Keratinocyte (primary cell): ENCODE measurements at regions not wholly inside any gene's neighbourhood (a gene's known extent, or its start where the extent isn't known, plus 50 kb on each side); places are given as distances from the start of the nearest gene placed in this dataset.

ENCODE experiments used
- DNase-seq: peaks from one replicate; pipeline ENCODE4 v3.0.0-alpha.2; 2011; ENCODE audit warnings: low read depth, missing footprints, low spot score
- FAIRE-seq: peaks from 2 replicates; lab custom pipeline; 2011; peaks lifted over from hg19 to GRCh38; lab: Jason Lieb, UNC
- H2AFZ ChIP-seq: 2 replicates; pipeline ENCODE4 v1.6.0; 2012; ENCODE audit warnings: low read length, control low read depth, inconsistent platforms; ENCODE audit not compliant: control insufficient read depth
- H3K27ac ChIP-seq: 2 replicates; pipeline ENCODE4 v1.5.1; 2011; ENCODE audit warnings: low read length; ENCODE audit not compliant: control insufficient read depth, insufficient read depth
- H3K27me3 ChIP-seq: 3 replicates; pipeline ENCODE4 v1.6.0; 2011; ENCODE audit warnings: low read length; ENCODE audit not compliant: control insufficient read depth, insufficient read depth; ENCODE audit errors: extremely low read depth
- H3K36me3 ChIP-seq, 2 experiments: 2 replicates in 1 of 2; 3 replicates in 1 of 2; pipeline ENCODE4 v1.5.1; 2011; ENCODE audit warnings: low read length in 2 of 2, mild to moderate bottlenecking in 1 of 2; ENCODE audit not compliant: control insufficient read depth in 2 of 2, insufficient read depth in 2 of 2; ENCODE audit errors: extremely low read depth in 1 of 2
- H3K4me1 ChIP-seq: 3 replicates; pipeline ENCODE4 v1.5.1; 2011; ENCODE audit warnings: low read length; ENCODE audit not compliant: control insufficient read depth, insufficient read depth; ENCODE audit errors: extremely low read depth
- H3K4me2 ChIP-seq: 3 replicates; pipeline ENCODE4 v1.6.0; 2011; ENCODE audit warnings: low read depth, low read length; ENCODE audit not compliant: control insufficient read depth, insufficient read depth; ENCODE audit errors: extremely low read depth
- H3K4me3 ChIP-seq, 3 experiments: fragments of 200-600 bp in 1 of 3; sonication (generic) in 1 of 3; 2 replicates in 2 of 3; 3 replicates in 1 of 3; pipeline ENCODE4 v1.5.1; 2011 to 2016; ENCODE audit warnings: low read length in 3 of 3, mild to moderate bottlenecking in 3 of 3, control low read depth in 2 of 3, inconsistent platforms in 1 of 3, low read depth in 1 of 3, mixed read lengths in 1 of 3, mixed run types in 1 of 3, moderate library complexity in 1 of 3; ENCODE audit not compliant: control insufficient read depth in 2 of 3, insufficient read depth in 2 of 3; ENCODE audit errors: extremely low read depth in 1 of 3
- H3K79me2 ChIP-seq: 2 replicates; pipeline ENCODE4 v1.6.0; 2012; ENCODE audit warnings: low read length; ENCODE audit not compliant: control insufficient read depth, insufficient read depth
- H3K9ac ChIP-seq: 3 replicates; pipeline ENCODE4 v1.6.0; 2011; ENCODE audit warnings: low read length; ENCODE audit not compliant: control insufficient read depth, insufficient read depth; ENCODE audit errors: extremely low read depth
- H3K9me1 ChIP-seq: 3 replicates; pipeline ENCODE4 v1.6.0; 2011; ENCODE audit warnings: low read length; ENCODE audit not compliant: control insufficient read depth, insufficient read depth; ENCODE audit errors: extremely low read depth
- H3K9me3 ChIP-seq: 2 replicates; pipeline ENCODE4 v1.5.1; 2012; ENCODE audit warnings: low read depth, low read length; ENCODE audit not compliant: control insufficient read depth
- H4K20me1 ChIP-seq: 3 replicates; pipeline ENCODE4 v1.6.0; 2011; ENCODE audit warnings: low read length; ENCODE audit not compliant: control insufficient read depth, insufficient read depth; ENCODE audit errors: extremely low read depth
- EZH2 ChIP-seq: IDR thresholded peaks from one replicate; pipeline ENCODE4 v1.6.1; 2012; ENCODE audit warnings: inconsistent platforms, mild to moderate bottlenecking, low read length, moderate library complexity
- dilution Hi-C: fragments of 300-500 bp; cut with MboI; formaldehyde crosslinking; loops from one replicate; pipeline ENCODE4 v1.7.0; 2020; ENCODE audit warnings: low sequenced_read_pairs; ENCODE audit not compliant: extremely low pct_ligation_motif_present
- TF ChIP-seq, protein P1 (sequence below), 3 experiments: IDR thresholded peaks in 1 of 3; conservative IDR thresholded peaks in 1 of 3; optimal IDR thresholded peaks in 1 of 3; 2 replicates in 2 of 3; 3 replicates in 1 of 3; pipeline versions ENCODE3 to v1.5.1; 2011; ENCODE audit warnings: low read length in 3 of 3, mild to moderate bottlenecking in 3 of 3, moderate library complexity in 2 of 3, control low read depth in 1 of 3, inconsistent platforms in 1 of 3; ENCODE audit not compliant: insufficient read depth in 2 of 3; ENCODE audit errors: extremely low read depth in 1 of 3

DNA sequence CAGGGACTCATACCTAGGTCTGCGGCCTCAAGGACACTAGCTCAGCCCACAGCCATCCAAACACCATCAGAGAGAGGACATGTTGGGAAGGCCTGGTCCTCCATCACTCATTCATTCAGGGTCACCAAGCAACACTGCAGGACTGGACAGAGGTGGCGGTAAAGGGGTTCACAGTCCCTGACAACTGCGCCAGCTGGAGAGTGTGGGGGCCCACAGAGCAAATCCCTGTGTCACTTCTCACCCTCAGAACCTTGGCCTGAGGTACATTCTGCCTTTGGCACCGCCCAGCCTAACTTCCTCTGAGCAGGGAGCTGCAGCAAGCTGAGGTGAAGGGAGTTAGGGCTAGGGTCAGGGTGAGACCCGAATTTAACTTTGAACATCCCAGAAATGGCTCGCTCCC is 106.5 kb downstream of the COPRS start:
- Histone ChIP-seq H3K9me1 (no peaks in the 10 kb centered on the region), H3K4me2 (no peak overlapping the region), H3K79me2 (no peaks in the 10 kb centered on the region), H3K9me3 (no peaks in the 10 kb centered on the region), H3K27me3 (no peaks in the 10 kb centered on the region), H3K36me3 (no peaks in the 10 kb centered on the region), H3K9ac (no peak overlapping the region), H4K20me1 (no peaks in the 10 kb centered on the region), H3K4me1 (peaks cover 5% of the 10 kb centered on the region), H2AFZ (no peak overlapping the region), H3K4me3 (no peak overlapping the region), H3K27ac (no peak overlapping the region)
- DNase-seq = no peak
- TF ChIP-seq EZH2 = no peak
- TF ChIP-seq, protein P1, sequence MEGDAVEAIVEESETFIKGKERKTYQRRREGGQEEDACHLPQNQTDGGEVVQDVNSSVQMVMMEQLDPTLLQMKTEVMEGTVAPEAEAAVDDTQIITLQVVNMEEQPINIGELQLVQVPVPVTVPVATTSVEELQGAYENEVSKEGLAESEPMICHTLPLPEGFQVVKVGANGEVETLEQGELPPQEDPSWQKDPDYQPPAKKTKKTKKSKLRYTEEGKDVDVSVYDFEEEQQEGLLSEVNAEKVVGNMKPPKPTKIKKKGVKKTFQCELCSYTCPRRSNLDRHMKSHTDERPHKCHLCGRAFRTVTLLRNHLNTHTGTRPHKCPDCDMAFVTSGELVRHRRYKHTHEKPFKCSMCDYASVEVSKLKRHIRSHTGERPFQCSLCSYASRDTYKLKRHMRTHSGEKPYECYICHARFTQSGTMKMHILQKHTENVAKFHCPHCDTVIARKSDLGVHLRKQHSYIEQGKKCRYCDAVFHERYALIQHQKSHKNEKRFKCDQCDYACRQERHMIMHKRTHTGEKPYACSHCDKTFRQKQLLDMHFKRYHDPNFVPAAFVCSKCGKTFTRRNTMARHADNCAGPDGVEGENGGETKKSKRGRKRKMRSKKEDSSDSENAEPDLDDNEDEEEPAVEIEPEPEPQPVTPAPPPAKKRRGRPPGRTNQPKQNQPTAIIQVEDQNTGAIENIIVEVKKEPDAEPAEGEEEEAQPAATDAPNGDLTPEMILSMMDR (optimal IDR thresholded peaks at IDR 0.05 in 1 of 3, IDR thresholded peaks at IDR 0.05 in 1 of 3, conservative IDR thresholded peaks at IDR 0.05 in 1 of 3; ENCODE audit: extremely low read depth in 1 of 3, insufficient read depth in 2 of 3, low read length in 3 of 3) = no peak
- no peak for FAIRE-seq
- dilution Hi-C loops = no loop called here

- H3K9me1 ChIP-seq = no peaks in the 10 kb centered on the region
- DNase-seq = no peak
- dilution Hi-C loops = no loop called here
- TF ChIP-seq, protein P1 (optimal IDR thresholded peaks at IDR 0.05 in 1 of 3, IDR thresholded peaks at IDR 0.05 in 1 of 3, conservative IDR thresholded peaks at IDR 0.05 in 1 of 3; ENCODE audit: extremely low read depth in 1 of 3, insufficient read depth in 2 of 3, low read length in 3 of 3) = no peak
- TF ChIP-seq EZH2 = no peak
- FAIRE-seq = no peak
- H3K4me1 ChIP-seq = peaks cover 5% of the 10 kb centered on the region
- no peak overlapping the region for H2AFZ ChIP-seq
- H3K9ac ChIP-seq = no peak overlapping the region
- no peak overlapping the region for H3K4me2 ChIP-seq
- no peak overlapping the region for H3K4me3 ChIP-seq
- H3K27ac ChIP-seq = no peak overlapping the region
- no peaks in the 10 kb centered on the region for H3K79me2 ChIP-seq
- H3K27me3 ChIP-seq = no peaks in the 10 kb centered on the region
- H3K9me3 ChIP-seq = no peaks in the 10 kb centered on the region
- H3K36me3 ChIP-seq = no peaks in the 10 kb centered on the region
- H4K20me1 ChIP-seq = no peaks in the 10 kb centered on the region
These were observed 108.5 kb downstream of the COPRS start for GRCh38 chr17:31750578-31750977.
